ENCODE measurements at regions not wholly inside any gene's neighbourhood (a gene's known extent, or its start where the extent isn't known, plus 50 kb on each side); places are given as distances from the start of the nearest gene placed in this dataset.

DNA sequence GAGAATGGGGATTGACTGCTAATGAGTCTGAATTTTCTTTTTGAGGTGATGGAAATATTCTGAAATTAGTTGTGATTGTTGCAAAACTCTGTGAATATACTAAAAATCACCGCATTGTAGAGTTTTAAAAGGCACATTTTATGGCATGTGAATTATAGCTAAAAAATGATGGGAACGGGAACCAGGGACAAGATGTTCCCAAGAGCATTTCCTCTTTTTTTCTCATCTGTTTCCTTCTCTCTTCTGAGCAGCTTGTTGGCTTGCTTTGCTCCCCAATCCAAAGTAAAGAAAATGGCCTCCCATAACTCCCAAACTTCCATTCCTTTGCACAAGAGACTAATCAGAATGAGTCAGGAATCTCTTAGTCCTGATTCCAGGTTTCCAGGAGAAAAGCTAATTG is 459.2 kb downstream of the TSHZ3 start:
- Mint-ChIP-seq H3K4me1 (peaks cover 15% of the 10 kb centered on the region), H3K9me3 (peaks cover 0 to 2% (median 0%) of the 10 kb centered on the region in 7 donors), H3K36me3 (no peaks in the 10 kb centered on the region), H3K4me3 (peak overlapping the region in 1 of 2 donors; percentile 31), H3K27me3 (ENCODE audit: low read depth in 3 of 3) (peaks cover 0 to 2% (median 0%) of the 10 kb centered on the region in 3 donors), H3K27ac (peak overlapping the region in 2 of 7 donors; percentile 5 to 22)
- WGBS (ENCODE audit: insufficient coverage), result no CpG with 5 or more reads among the region's 2 CpGs
- H3K4me1 ChIP-seq (ENCODE audit: control insufficient read depth in 1 of 2, insufficient read depth in 2 of 2, low read length in 2 of 2), result peaks cover 10 to 13% of the 10 kb centered on the region in 2 donors
- H4K20me1 ChIP-seq (ENCODE audit: insufficient read depth, low read length), result no peaks in the 10 kb centered on the region
- peak overlapping the region; percentile 30 for H3K4me2 ChIP-seq (replicated peaks; ENCODE audit: extremely low read depth, low read length, poor library complexity, severe bottlenecking)
- no peak overlapping the region for H2AFZ ChIP-seq (ENCODE audit: insufficient read depth, low read depth, low read length, poor library complexity, severe bottlenecking)
- DNase-seq, result peak in 1 of 3 donors; percentile 23
- no peak overlapping the region for H3K27ac ChIP-seq (ENCODE audit: low read depth in 1 of 2, low read length in 2 of 2)
- no peaks in the 10 kb centered on the region for H3K79me2 ChIP-seq (ENCODE audit: insufficient read depth, low read length)
- no peaks in the 10 kb centered on the region for H3K36me3 ChIP-seq (replicated peaks in 1 of 2; ENCODE audit: control insufficient read depth in 1 of 2, insufficient read depth in 2 of 2, low read length in 2 of 2)
- intact Hi-C loops (cut with micrococcal nuclease), result loop anchor here in 1 of 2 donors (5.0 kb wide), 1 partner anchor 33 kb away; no protein-coding TSS in a partner anchor
- H3K27me3 ChIP-seq (ENCODE audit: control insufficient read depth in 2 of 2, insufficient read depth in 2 of 2, low read length in 2 of 2), result no peaks in the 10 kb centered on the region
- TF ChIP-seq, protein P1, sequence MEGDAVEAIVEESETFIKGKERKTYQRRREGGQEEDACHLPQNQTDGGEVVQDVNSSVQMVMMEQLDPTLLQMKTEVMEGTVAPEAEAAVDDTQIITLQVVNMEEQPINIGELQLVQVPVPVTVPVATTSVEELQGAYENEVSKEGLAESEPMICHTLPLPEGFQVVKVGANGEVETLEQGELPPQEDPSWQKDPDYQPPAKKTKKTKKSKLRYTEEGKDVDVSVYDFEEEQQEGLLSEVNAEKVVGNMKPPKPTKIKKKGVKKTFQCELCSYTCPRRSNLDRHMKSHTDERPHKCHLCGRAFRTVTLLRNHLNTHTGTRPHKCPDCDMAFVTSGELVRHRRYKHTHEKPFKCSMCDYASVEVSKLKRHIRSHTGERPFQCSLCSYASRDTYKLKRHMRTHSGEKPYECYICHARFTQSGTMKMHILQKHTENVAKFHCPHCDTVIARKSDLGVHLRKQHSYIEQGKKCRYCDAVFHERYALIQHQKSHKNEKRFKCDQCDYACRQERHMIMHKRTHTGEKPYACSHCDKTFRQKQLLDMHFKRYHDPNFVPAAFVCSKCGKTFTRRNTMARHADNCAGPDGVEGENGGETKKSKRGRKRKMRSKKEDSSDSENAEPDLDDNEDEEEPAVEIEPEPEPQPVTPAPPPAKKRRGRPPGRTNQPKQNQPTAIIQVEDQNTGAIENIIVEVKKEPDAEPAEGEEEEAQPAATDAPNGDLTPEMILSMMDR (IDR thresholded peaks at IDR 0.05), result no peak
- H3K9me3 ChIP-seq (replicated peaks in 1 of 2; ENCODE audit: control insufficient read depth in 1 of 2, insufficient read depth in 1 of 2, low read length in 2 of 2), result no peaks in the 10 kb centered on the region
- H3K4me3 ChIP-seq (replicated peaks in 1 of 3; ENCODE audit: low read depth in 2 of 3, low read length in 3 of 3), result no peak overlapping the region
- no peak overlapping the region for H3K9ac ChIP-seq (ENCODE audit: insufficient read depth, low read length, poor library complexity, severe bottlenecking)

DNA sequence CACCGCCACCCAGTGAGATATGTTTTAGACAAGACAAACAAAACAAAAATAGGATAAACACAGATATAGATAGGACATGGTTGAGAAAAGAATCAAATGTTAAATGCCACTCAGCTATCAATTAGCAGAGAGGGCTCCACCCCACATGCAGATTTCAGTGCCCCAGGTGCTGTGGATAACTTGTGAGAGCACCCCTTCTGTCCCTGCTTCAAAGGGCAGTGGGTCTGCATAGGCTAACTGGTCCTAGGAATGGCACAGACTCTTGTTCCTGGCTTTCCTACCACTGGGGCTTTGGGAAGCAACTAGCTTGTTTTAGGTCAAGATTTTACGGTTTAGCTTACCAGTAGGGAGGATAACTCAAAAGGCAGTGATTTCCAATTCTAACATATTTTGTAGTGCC is 460.3 kb downstream of the TSHZ3 start:
- TF ChIP-seq, protein P1 (IDR thresholded peaks at IDR 0.05), result no peak
- Histone ChIP-seq H4K20me1 (ENCODE audit: insufficient read depth, low read length) (no peaks in the 10 kb centered on the region), H3K4me1 (ENCODE audit: control insufficient read depth in 1 of 2, insufficient read depth in 2 of 2, low read length in 2 of 2) (peaks cover 10 to 13% of the 10 kb centered on the region in 2 donors), H3K4me3 (replicated peaks in 1 of 3; ENCODE audit: low read depth in 2 of 3, low read length in 3 of 3) (no peak overlapping the region), H3K27ac (ENCODE audit: low read depth in 1 of 2, low read length in 2 of 2) (no peak overlapping the region), H3K9ac (ENCODE audit: insufficient read depth, low read length, poor library complexity, severe bottlenecking) (no peak overlapping the region), H3K27me3 (ENCODE audit: control insufficient read depth in 2 of 2, insufficient read depth in 2 of 2, low read length in 2 of 2) (no peaks in the 10 kb centered on the region), H3K36me3 (replicated peaks in 1 of 2; ENCODE audit: control insufficient read depth in 1 of 2, insufficient read depth in 2 of 2, low read length in 2 of 2) (no peaks in the 10 kb centered on the region), H3K4me2 (replicated peaks; ENCODE audit: extremely low read depth, low read length, poor library complexity, severe bottlenecking) (no peak overlapping the region), H3K9me3 (replicated peaks in 1 of 2; ENCODE audit: control insufficient read depth in 1 of 2, insufficient read depth in 1 of 2, low read length in 2 of 2) (peaks cover 0 to 3% of the 10 kb centered on the region in 2 donors), H2AFZ (ENCODE audit: insufficient read depth, low read depth, low read length, poor library complexity, severe bottlenecking) (no peak overlapping the region), H3K79me2 (ENCODE audit: insufficient read depth, low read length) (no peaks in the 10 kb centered on the region)
- DNase-seq, result no peak
- WGBS (ENCODE audit: insufficient coverage), result no CpG with 5 or more reads among the region's 2 CpGs
- H3K27ac Mint-ChIP-seq, result no peak overlapping the region
- no peak overlapping the region for H3K4me3 Mint-ChIP-seq
- peaks cover 0 to 6% (median 0%) of the 10 kb centered on the region in 7 donors for H3K9me3 Mint-ChIP-seq
- H3K4me1 Mint-ChIP-seq, result peaks cover 15% of the 10 kb centered on the region
- intact Hi-C loops (cut with micrococcal nuclease), result no loop called here
- H3K36me3 Mint-ChIP-seq, result no peaks in the 10 kb centered on the region
- H3K27me3 Mint-ChIP-seq (ENCODE audit: low read depth in 3 of 3), result peaks cover 0 to 2% (median 0%) of the 10 kb centered on the region in 3 donors
